ENCODE measurements at regions not wholly inside any gene's neighbourhood (a gene's known extent, or its start where the extent isn't known, plus 50 kb on each side); places are given as distances from the start of the nearest gene placed in this dataset.

GRCh38 chr12:47504775-47505446 lies 200.9 kb downstream of the RPAP3 start:
- H3K9ac ChIP-seq (ENCODE audit: low read depth in 1 of 2, low read length in 2 of 2) = no peak overlapping the region
- H3K9me3 ChIP-seq (ENCODE audit: control insufficient read depth in 4 of 4, low read length in 3 of 4) = no peaks in the 10 kb centered on the region
- no peak for DNase-seq (ENCODE audit: low spot score)
- no peaks in the 10 kb centered on the region for H3K4me1 ChIP-seq (ENCODE audit: control insufficient read depth in 4 of 4, insufficient read depth in 4 of 4, low read length in 3 of 4)
- no peak overlapping the region for H3K27ac ChIP-seq (ENCODE audit: low read depth in 1 of 2, low read length in 2 of 2)
- H3K4me3 ChIP-seq (ENCODE audit: low read depth in 1 of 3, low read length in 3 of 3) = no peak overlapping the region
- no peaks in the 10 kb centered on the region for H3K36me3 ChIP-seq (ENCODE audit: control insufficient read depth in 4 of 4, insufficient read depth in 3 of 4, low read depth in 1 of 4, low read length in 3 of 4)
- 81% methylated on average over 11 of the region's 11 CpGs for WGBS
- no peaks in the 10 kb centered on the region for H3K27me3 ChIP-seq (ENCODE audit: control insufficient read depth in 4 of 4, insufficient read depth in 4 of 4, low read length in 3 of 4)
- no peak for TF ChIP-seq JUND (IDR thresholded peaks at IDR 0.05)
- no peak for TF ChIP-seq YY1 (IDR thresholded peaks at IDR 0.05)
- no peak for TF ChIP-seq TAF1 (conservative IDR thresholded peaks at IDR 0.05)
- TF ChIP-seq RXRA (IDR thresholded peaks at IDR 0.05) = no peak
- TF ChIP-seq FOXA1 (IDR thresholded peaks at IDR 0.05) = no peak
- TF ChIP-seq RAD21 (IDR thresholded peaks at IDR 0.05) = no peak
- TF ChIP-seq FOXA2 (IDR thresholded peaks at IDR 0.05) = no peak
- no peak for TF ChIP-seq ZBTB33 (IDR thresholded peaks at IDR 0.05)
- no peak for TF ChIP-seq HNF4G (IDR thresholded peaks at IDR 0.05)
- TF ChIP-seq MAX (IDR thresholded peaks at IDR 0.05) = no peak
- no peak for TF ChIP-seq GABPA (IDR thresholded peaks at IDR 0.05 in 1 of 2, conservative IDR thresholded peaks at IDR 0.05 in 1 of 2)

- H3K27ac ChIP-seq (ENCODE audit: low read depth in 1 of 2, low read length in 2 of 2) = no peak overlapping the region
- no peak overlapping the region for H3K9ac ChIP-seq (ENCODE audit: low read depth in 1 of 2, low read length in 2 of 2)
- DNase-seq (ENCODE audit: low spot score) = no peak
- H3K9me3 ChIP-seq (ENCODE audit: control insufficient read depth in 4 of 4, low read length in 3 of 4) = peaks cover 0 to 6% (median 1%) of the 10 kb centered on the region in 4 donors
- H3K4me1 ChIP-seq (ENCODE audit: control insufficient read depth in 4 of 4, insufficient read depth in 4 of 4, low read length in 3 of 4) = no peaks in the 10 kb centered on the region
- H3K36me3 ChIP-seq (ENCODE audit: control insufficient read depth in 4 of 4, insufficient read depth in 3 of 4, low read depth in 1 of 4, low read length in 3 of 4) = no peaks in the 10 kb centered on the region
- peaks cover 0 to 14% (median 0%) of the 10 kb centered on the region in 4 donors for H3K27me3 ChIP-seq (ENCODE audit: control insufficient read depth in 4 of 4, insufficient read depth in 4 of 4, low read length in 3 of 4)
- TF ChIP-seq JUND (IDR thresholded peaks at IDR 0.05) = no peak
- no peak for TF ChIP-seq YY1 (IDR thresholded peaks at IDR 0.05)
- TF ChIP-seq ATF3 (IDR thresholded peaks at IDR 0.05) = no peak
- no peak for TF ChIP-seq REST (IDR thresholded peaks at IDR 0.05)
- no peak for TF ChIP-seq CTCF (IDR thresholded peaks at IDR 0.05; ENCODE audit: low read depth, low read length, missing input control)
- TF ChIP-seq NR2F2 (IDR thresholded peaks at IDR 0.05) = no peak
- no peak for TF ChIP-seq FOXA2 (IDR thresholded peaks at IDR 0.05)
- TF ChIP-seq RAD21 (IDR thresholded peaks at IDR 0.05) = no peak
- no peak for TF ChIP-seq ZBTB33 (IDR thresholded peaks at IDR 0.05)
- TF ChIP-seq SP1 (IDR thresholded peaks at IDR 0.05) = no peak
- no peak for TF ChIP-seq HNF4G (IDR thresholded peaks at IDR 0.05)
- no peak for TF ChIP-seq RXRA (IDR thresholded peaks at IDR 0.05)
- no peak for TF ChIP-seq HNF4A (conservative IDR thresholded peaks at IDR 0.05)
- H3K4me3 ChIP-seq (ENCODE audit: low read depth in 1 of 3, low read length in 3 of 3) = no peak overlapping the region
- WGBS = 59% methylated on average over 3 of the region's 3 CpGs
These were observed 212.0 kb downstream of the RPAP3 start for GRCh38 chr12:47493801-47494200.
